ENCODE measurements at regions not wholly inside any gene's neighbourhood (a gene's known extent, or its start where the extent isn't known, plus 50 kb on each side); places are given as distances from the start of the nearest gene placed in this dataset.

GRCh38 chr1:29431138-29431537, 194.8 kb downstream of the PTPRU start:
- no peak for TF ChIP-seq GATA2 (IDR thresholded peaks at IDR 0.05; ENCODE audit: low read depth, low read length)
- TF ChIP-seq GATA3 (IDR thresholded peaks at IDR 0.05; ENCODE audit: low read depth, low read length), result no peak

All from SH-SY5Y (cell line).